CD4-positive, alpha-beta T cell (primary cell): ENCODE measurements at regions not wholly inside any gene's neighbourhood (a gene's known extent, or its start where the extent isn't known, plus 50 kb on each side); places are given as distances from the start of the nearest gene placed in this dataset.

Experiments
- ATAC-seq: fragments of 200-7000 bp; cut with Tn5 transposase; one replicate; pipeline ENCODE4 v1.10.0; 2022; ENCODE audit warnings: mild to moderate bottlenecking; ENCODE audit not compliant: poor library complexity
- CTCF ChIA-PET: fragments of 350-600 bp; sonication (Branson Sonifier 250); formaldehyde crosslinking; loops from one replicate; lab custom pipeline; 2021; ENCODE audit warnings: antibody characterized with exemption, inconsistent platforms; lab: Charles Lee
- POLR2A ChIA-PET: fragments of 350-600 bp; sonication (Branson Sonifier 250); formaldehyde crosslinking; loops from one replicate; lab custom pipeline; 2021; ENCODE audit warnings: antibody characterized with exemption, inconsistent platforms; lab: Charles Lee
- DNase-seq, 14 experiments: peaks; one replicate each; pipeline ENCODE4 v3.0.0-alpha.2; 2013 to 2020; ENCODE audit warnings: mixed read lengths in 2 of 14
- H3K27ac ChIP-seq, 2 donors: one replicate each; pipeline versions ENCODE4 v1.5.1 to v1.7.0; 2013; ENCODE audit warnings: low read length in 2 of 2, low read depth in 1 of 2, mild to moderate bottlenecking in 1 of 2
- H3K27me3 ChIP-seq, 2 experiments: 1 replicate in 1 of 2; 2 replicates in 1 of 2; pipeline versions ENCODE4 v1.6.1 to v1.7.0; 2013; ENCODE audit warnings: low read length in 2 of 2, control low read depth in 1 of 2, mild to moderate bottlenecking in 1 of 2, moderate library complexity in 1 of 2; ENCODE audit not compliant: insufficient read depth in 2 of 2, control insufficient read depth in 1 of 2
- H3K36me3 ChIP-seq: one replicate; pipeline ENCODE4 v1.6.1; 2013; ENCODE audit warnings: low read length, control low read depth; ENCODE audit not compliant: insufficient read depth
- H3K4me1 ChIP-seq: one replicate; pipeline ENCODE4 v1.6.1; 2013; ENCODE audit warnings: low read length, control low read depth; ENCODE audit not compliant: insufficient read depth
- H3K4me3 ChIP-seq: one replicate; pipeline ENCODE4 v1.5.1; 2013; ENCODE audit warnings: mild to moderate bottlenecking, low read length, moderate library complexity
- H3K9me3 ChIP-seq, 2 experiments: 1 replicate in 1 of 2; 2 replicates in 1 of 2; pipeline versions ENCODE4 v1.6.1 to v1.7.0; 2013; ENCODE audit warnings: low read length in 2 of 2, mild to moderate bottlenecking in 2 of 2, control low read depth in 1 of 2, moderate library complexity in 1 of 2; ENCODE audit not compliant: control insufficient read depth in 1 of 2, insufficient read depth in 1 of 2
- H3K27ac Mint-ChIP-seq: one replicate; pipeline ENCODE4 v1.8.0; 2020; ENCODE audit warnings: mixed read lengths
- H3K27me3 Mint-ChIP-seq: one replicate; pipeline ENCODE4 v1.8.0; 2021; ENCODE audit warnings: mixed read lengths
- H3K36me3 Mint-ChIP-seq: one replicate; pipeline ENCODE4 v1.8.0; 2021; ENCODE audit warnings: low read depth, mixed read lengths
- H3K4me1 Mint-ChIP-seq: one replicate; pipeline ENCODE4 v1.8.0; 2021; ENCODE audit warnings: low read depth, mixed read lengths
- H3K4me3 Mint-ChIP-seq: one replicate; pipeline ENCODE4 v1.8.0; 2020; ENCODE audit warnings: mild to moderate bottlenecking, mixed read lengths
- H3K9me3 Mint-ChIP-seq: one replicate; pipeline ENCODE4 v1.8.0; 2020; ENCODE audit warnings: mixed read lengths
- intact Hi-C, 2 experiments: fragments of 100-400 bp; cut with DNase I in 1 of 2; cut with micrococcal nuclease in 1 of 2; formaldehyde crosslinking; loops; one replicate each; pipeline versions ENCODE4 v1.15.1 to v1.9.0; 2023 to 2025; cut with DNase I, micrococcal nuclease
- TF ChIP-seq, protein P1 (sequence below): fragments of 200-600 bp; IDR thresholded peaks from one replicate; pipeline ENCODE4 v1.8.0; 2022; ENCODE audit warnings: antibody characterized with exemption, mild to moderate bottlenecking

DNA sequence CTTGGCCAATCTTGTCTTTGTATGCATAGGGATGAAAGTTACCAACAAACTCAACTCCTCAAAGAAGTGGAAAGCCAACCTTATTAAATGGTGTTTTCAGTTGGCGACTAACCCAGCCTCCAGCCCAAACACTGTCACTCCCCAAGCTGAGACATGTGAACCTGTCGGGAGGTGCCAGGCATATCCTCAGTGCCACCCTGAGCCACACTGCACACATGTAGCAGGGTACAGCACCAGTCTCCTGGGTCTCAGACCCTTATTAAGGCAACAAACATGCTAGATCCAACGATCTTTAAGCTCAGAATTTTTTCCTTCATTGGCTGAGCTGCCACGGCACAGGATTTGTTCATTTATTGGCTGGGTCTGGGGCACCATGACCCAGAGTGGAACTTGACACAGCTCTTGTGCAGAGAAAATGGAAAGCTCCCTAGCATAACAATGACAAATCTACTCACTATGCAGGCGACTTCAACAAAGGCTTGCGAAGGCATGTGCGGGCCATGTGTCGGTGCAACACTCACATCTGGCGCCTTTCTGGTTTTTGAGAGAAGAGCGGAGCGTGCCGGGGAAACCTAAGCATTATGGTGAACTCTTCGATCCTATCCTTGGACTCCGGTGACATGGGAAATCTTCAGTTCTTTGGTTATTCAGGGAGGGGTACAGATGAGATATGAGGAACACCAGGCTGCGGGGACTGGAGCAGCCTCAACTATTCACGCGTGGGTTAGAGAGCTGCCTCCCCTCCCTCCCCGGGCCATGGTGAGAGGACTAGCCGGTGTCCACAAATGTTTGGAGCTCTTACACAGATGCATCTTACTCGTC is 190.1 kb downstream of the FAM43A start:
- Histone ChIP-seq H3K27me3 (no peaks in the 10 kb centered on the region), H3K4me3 (no peak overlapping the region), H3K4me1 (peaks cover 14% of the 10 kb centered on the region), H3K9me3 (no peaks in the 10 kb centered on the region), H3K27ac (no peak overlapping the region), H3K36me3 (no peaks in the 10 kb centered on the region)
- ATAC-seq: no peak
- peaks cover 12% of the 10 kb centered on the region for H3K4me1 Mint-ChIP-seq
- intact Hi-C loops: no loop called here
- ChIA-PET CTCF (no interaction called here), POLR2A (no interaction called here)
- no peaks in the 10 kb centered on the region for H3K9me3 Mint-ChIP-seq
- TF ChIP-seq, protein P1, sequence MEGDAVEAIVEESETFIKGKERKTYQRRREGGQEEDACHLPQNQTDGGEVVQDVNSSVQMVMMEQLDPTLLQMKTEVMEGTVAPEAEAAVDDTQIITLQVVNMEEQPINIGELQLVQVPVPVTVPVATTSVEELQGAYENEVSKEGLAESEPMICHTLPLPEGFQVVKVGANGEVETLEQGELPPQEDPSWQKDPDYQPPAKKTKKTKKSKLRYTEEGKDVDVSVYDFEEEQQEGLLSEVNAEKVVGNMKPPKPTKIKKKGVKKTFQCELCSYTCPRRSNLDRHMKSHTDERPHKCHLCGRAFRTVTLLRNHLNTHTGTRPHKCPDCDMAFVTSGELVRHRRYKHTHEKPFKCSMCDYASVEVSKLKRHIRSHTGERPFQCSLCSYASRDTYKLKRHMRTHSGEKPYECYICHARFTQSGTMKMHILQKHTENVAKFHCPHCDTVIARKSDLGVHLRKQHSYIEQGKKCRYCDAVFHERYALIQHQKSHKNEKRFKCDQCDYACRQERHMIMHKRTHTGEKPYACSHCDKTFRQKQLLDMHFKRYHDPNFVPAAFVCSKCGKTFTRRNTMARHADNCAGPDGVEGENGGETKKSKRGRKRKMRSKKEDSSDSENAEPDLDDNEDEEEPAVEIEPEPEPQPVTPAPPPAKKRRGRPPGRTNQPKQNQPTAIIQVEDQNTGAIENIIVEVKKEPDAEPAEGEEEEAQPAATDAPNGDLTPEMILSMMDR: no peak
- H3K36me3 Mint-ChIP-seq: no peaks in the 10 kb centered on the region
- no peak overlapping the region for H3K27ac Mint-ChIP-seq
- DNase-seq: no peak
- H3K4me3 Mint-ChIP-seq: no peak overlapping the region
- no peaks in the 10 kb centered on the region for H3K27me3 Mint-ChIP-seq

DNA sequence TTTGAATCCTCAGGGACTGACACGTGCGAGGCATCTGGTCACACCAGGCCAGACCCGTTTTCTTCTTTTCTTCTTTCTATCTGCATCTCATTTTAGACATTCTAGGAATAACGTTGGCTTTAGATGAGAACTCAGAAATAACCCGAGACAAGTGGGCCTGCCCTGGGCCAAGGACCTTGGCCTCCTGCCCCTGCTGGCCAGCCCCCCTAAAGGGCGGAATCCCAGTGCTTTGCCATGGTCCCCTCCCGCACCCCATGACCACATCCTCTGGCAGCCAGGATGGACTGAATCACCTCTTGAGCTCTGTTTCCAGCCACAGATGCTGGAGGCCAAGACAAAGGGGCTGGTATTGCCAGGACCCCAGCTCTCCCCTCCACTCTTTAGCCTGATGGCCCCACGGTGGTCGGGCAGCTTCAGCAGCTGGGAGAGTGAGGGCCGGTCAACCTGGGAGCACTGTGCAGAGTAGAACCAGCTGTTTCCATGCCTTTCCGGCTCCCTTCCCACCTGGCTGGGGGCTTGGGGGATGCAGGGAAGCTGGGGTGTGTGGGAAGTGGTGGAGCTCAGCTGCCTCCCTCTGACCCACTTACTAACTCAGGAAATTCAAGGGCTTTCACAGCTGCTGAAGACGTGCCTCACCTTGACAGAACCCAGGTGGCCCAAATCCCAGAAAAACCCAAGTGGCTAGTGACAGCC is 190.9 kb downstream of the FAM43A start:
- no peak overlapping the region for H3K27ac Mint-ChIP-seq
- CTCF ChIA-PET: no interaction called here
- intact Hi-C loops: no loop called here

DNA sequence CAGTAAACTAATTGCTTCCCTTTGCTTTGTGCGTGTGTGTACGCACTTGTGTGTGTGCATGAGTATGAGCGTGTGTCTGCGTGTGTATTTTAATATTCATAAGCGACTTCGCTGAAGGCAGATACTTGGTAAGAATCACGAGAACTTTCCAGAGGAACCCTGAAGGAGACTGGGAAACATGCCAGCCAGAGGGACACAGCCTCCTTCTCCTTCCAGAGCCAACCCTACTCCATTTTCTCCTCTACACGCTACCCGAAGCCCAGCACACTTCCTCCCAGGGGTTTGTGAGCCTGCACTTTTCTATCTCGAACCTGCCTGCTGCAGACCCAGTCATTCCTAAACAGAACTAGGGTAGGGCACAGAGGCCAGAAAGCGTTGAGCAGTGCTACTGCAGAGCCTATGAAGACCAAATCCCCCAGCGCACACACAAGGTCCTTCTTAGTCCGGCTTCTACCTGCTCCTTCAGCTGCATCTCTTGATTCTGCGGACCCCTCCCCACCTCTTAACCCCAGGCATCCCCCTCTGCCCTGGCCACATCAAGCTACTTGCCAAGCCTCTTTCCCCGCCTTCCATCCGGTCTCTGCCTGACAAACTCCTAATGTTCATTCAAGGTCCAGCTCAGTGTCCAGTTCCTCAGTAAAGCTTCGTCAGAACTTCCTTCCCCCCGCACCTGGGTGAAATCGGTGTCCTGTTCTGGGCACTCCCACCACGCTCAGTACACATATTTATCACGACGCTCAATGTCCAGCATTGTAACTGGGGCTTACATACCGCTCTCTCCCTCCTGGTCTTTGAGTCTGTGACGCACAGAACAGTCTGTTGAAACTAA is 191.8 kb downstream of the FAM43A start:
- Histone ChIP-seq H3K4me3 (no peak overlapping the region), H3K27ac (no peak overlapping the region), H3K27me3 (no peaks in the 10 kb centered on the region), H3K4me1 (peaks cover 14% of the 10 kb centered on the region), H3K9me3 (no peaks in the 10 kb centered on the region), H3K36me3 (no peaks in the 10 kb centered on the region)
- H3K36me3 Mint-ChIP-seq: no peaks in the 10 kb centered on the region
- TF ChIP-seq, protein P1: no peak
- H3K4me1 Mint-ChIP-seq: peaks cover 12% of the 10 kb centered on the region
- intact Hi-C loops: no loop called here
- CTCF ChIA-PET: no interaction called here
- H3K27ac Mint-ChIP-seq: no peak overlapping the region
- H3K9me3 Mint-ChIP-seq: peaks cover 2% of the 10 kb centered on the region
- no peaks in the 10 kb centered on the region for H3K27me3 Mint-ChIP-seq
- no peak for DNase-seq
- POLR2A ChIA-PET: no interaction called here
- no peak overlapping the region for H3K4me3 Mint-ChIP-seq
- no peak for ATAC-seq

More for the DNA sequence above, 190.9 kb downstream of the FAM43A start:
- POLR2A ChIA-PET: no interaction called here
- TF ChIP-seq, protein P1: no peak
- Histone ChIP-seq H3K36me3 (no peaks in the 10 kb centered on the region), H3K27ac (no peak overlapping the region), H3K4me3 (no peak overlapping the region), H3K27me3 (no peaks in the 10 kb centered on the region), H3K9me3 (no peaks in the 10 kb centered on the region), H3K4me1 (peaks cover 14% of the 10 kb centered on the region)
- Mint-ChIP-seq H3K36me3 (no peaks in the 10 kb centered on the region), H3K9me3 (no peaks in the 10 kb centered on the region), H3K4me3 (no peak overlapping the region), H3K4me1 (peaks cover 12% of the 10 kb centered on the region), H3K27me3 (no peaks in the 10 kb centered on the region)
- ATAC-seq: no peak
- no peak for DNase-seq
